ENCODE measurements at regions not wholly inside any gene's neighbourhood (a gene's known extent, or its start where the extent isn't known, plus 50 kb on each side); places are given as distances from the start of the nearest gene placed in this dataset.

GRCh38 chr4:148563684-148564083 is 121.5 kb upstream of the NR3C2 start:
- no peak for TF ChIP-seq CTCF (CRISPR knock-in tag; IDR thresholded peaks at IDR 0.05)
- no peak for TF ChIP-seq ZNF180 (CRISPR knock-in tag; IDR thresholded peaks at IDR 0.05; ENCODE audit: borderline replicate concordance, low read depth)
- no peak for TF ChIP-seq POLR2A (IDR thresholded peaks at IDR 0.05; ENCODE audit: insufficient read depth in 1 of 2, low read depth in 2 of 2, low read length in 2 of 2)
- no peak for TF ChIP-seq NCOA2 (CRISPR knock-in tag; IDR thresholded peaks at IDR 0.05)
- TF ChIP-seq NCOR1 (IDR thresholded peaks at IDR 0.05; ENCODE audit: borderline replicate concordance, low read length): no peak
- no peak for TF ChIP-seq TOE1 (CRISPR knock-in tag; IDR thresholded peaks at IDR 0.05)
- TF ChIP-seq ZNF382 (CRISPR knock-in tag; IDR thresholded peaks at IDR 0.05; ENCODE audit: borderline replicate concordance): no peak
- no peak for TF ChIP-seq ZFP41 (CRISPR knock-in tag; IDR thresholded peaks at IDR 0.05; ENCODE audit: borderline replicate concordance)
- no peak for TF ChIP-seq SIN3A (IDR thresholded peaks at IDR 0.05; ENCODE audit: borderline replicate concordance, low read depth, low read length)
- TF ChIP-seq HCFC1 (IDR thresholded peaks at IDR 0.05; ENCODE audit: low read depth, low read length): no peak

Measured in HepG2 (cell line).